ENCODE measurements at regions not wholly inside any gene's neighbourhood (a gene's known extent, or its start where the extent isn't known, plus 50 kb on each side); places are given as distances from the start of the nearest gene placed in this dataset.
A peak's percentile ranks its signal among the peaks of the same experiment; 100 is the strongest.

DNA sequence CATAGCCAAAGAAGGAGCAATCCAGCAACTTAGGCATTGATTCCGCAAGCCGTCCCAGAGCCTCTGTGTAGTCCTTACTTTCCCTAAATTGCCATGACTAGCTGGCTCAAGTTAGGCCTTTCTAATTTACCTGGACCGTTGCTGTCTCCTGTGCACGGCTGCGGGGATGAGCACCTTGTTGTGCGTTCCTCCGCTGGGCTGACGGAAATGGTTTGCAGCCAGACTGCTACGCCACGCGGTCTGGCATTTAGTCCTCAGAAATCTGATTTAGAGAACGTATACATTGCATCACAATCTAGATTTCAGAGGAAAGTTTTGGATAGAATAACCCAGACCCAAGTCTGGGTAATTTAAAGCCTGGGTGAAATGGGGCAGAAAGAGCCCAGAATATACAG is 133.2 kb upstream of the ARHGAP5 start:
- no peak for DNase-seq (ENCODE audit: low read depth)

DNA sequence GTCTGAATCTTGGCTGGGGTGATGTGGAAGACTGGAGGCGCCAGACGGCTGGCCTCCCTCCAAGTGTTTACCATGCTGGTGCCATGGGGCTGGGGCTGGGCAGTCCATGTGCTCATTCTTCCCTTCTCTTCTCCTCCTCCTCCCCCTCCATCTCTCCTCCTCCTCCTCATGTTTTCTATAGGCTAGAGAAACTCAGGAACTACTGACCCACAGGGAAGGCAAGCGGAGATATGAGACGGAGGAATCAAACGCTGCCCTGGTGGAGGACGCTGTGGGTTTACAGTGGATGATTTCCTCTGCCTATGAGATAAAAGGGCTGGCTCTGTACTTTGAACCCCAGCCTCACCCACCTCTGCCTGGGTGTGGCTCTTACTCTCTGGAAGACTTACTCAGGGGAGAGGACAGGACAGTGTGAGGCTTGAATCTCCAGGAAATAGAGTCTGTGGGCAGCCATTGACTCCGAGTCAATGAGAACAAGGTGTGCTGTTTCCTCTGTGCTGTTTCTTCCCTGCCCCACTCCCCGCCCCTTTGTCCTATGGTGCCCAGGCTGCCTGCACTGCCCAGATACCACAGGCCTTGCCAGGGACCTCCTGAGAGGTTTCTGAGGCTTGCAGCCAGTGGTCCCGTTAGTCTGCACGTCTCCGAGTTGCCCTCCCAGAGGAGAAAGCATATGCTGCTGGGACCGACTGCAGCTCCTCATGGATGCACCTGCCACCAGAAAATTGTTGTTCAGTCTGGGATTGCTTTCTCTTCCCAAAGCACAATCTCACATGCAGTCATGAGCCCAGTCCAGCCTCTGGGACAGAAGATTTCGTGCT is 132.6 kb upstream of the ARHGAP5 start:
- DNase-seq (ENCODE audit: low read depth), result no peak

DNA sequence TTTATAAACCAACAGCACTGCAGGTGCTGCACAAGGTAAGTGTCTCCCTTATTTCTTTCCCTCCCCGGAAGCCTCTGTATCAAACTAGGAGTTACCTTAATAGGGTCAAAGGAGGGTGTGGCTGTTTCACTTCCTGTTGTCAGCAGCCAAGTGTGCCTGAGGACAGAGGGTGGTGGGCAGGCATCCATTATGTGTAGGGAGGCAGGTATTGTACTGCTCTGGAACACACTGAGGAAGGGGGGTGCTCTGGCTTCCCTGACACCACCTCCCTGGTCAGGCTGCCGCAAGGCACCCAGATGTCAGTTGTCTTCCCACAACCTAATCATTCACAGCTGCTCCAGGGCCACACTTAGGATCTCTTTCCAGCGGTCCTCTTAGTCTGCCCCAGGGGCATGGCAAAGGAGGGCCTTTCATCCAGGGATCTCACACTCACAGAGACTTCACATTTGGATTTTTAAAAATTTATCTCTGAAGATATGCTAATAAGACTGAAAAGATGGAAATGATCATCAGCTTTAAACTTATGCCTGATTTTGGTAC is 132.0 kb upstream of the ARHGAP5 start:
- DNase-seq (ENCODE audit: low read depth), result peak; percentile 68

DNA sequence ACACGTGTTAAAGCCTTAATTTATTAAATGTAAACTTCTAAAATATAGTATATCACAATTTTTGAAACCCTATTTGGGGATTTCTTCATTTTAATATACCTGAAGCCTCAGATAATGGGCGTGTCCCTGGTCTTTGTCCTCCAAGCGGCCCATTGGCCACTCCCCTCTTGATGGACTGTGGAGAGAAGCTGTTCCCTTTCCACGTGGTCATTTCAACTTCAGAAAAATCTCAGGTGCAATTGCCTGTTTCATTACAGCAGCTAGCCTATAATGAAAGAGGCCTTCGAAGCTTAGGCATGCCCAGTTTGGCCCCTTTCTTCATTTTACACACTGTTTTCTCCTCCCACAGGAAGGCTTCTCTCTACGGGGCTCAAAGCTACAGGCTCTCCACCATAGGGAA is 131.4 kb upstream of the ARHGAP5 start:
- no peak for DNase-seq (ENCODE audit: low read depth)

DNA sequence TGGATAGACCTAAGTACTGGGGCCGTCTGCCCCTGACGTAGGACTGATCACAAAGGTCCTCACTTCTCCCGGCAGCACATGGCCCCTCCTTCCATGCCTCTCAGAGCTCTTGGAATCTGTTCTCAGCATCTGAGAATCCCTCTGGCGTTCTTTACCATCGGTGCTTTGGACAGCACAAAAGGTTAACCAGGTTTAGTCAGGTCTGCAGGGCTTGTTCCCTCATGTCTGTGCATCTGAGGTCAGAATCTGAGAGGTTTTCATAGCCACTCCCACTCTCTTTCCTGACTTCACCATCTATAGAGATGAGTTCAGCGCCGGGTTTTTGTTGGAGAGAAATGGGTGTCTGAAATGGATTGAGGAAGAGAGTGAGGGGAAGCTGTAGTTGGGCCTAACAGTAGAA is 130.0 kb upstream of the ARHGAP5 start:
- no peak for DNase-seq (ENCODE audit: low read depth)

DNA sequence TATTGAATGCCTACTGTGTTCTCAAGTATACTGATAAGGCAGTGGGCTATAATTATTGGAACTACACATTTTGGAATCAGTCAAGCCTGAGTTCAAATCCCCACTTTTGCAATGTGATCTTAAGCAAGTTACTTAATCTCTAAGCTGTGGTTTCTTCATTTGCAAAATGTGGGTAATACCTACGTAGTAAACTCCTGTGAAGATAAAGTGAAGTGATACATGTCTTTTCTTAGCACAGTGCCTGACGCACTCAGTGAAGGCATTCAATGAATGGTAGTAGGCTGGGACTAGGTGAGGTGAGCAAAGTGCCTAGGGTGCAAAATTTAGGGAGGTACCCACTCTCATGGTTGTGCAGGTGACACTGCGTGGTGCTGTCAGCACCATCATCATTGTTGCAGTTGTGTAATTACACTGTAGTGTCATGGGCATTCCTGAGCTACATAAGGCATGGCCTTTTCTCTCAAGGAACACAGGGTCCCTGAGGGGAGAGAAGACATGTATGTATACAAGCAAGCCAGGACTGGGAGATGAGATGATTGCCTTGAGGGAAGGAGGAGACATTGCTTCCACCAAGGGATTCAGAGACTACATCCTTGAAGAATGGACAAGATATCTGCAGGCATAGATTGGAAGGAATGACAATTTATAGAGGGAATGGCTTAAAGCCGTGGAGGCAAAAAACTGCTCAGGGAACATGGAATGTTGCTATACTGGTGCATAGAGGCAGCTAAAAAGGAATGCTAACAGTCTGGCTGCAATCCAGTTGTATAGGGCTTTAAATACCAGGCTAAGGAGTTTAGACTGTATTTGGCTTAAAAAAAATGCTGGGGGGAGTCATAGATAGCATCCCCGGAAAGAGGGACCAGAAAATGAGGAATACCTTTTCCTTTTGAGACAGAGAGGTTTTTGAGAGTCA is 129.2 kb upstream of the ARHGAP5 start:
- no peak for DNase-seq (ENCODE audit: low read depth)

DNA sequence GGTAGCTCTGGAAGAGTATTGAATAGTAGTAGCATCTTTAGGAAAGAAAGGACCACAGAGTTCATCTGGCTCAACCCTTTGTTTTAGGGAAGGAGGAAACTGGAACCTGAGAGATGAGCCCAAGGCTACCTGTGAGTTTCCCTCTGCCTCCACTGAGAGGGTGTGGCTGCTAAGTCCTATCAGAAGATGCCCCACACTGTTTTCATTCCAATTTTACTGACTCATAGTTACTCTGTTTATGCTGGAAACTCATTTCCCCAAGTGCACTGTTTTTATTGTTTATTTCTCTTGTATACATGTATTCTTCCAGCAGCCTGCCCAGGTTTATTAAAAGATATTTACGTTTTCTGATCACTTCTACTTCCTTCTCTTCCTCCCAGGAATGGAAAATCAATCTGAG is 127.4 kb upstream of the ARHGAP5 start:
- no peak for DNase-seq (ENCODE audit: low read depth)

DNA sequence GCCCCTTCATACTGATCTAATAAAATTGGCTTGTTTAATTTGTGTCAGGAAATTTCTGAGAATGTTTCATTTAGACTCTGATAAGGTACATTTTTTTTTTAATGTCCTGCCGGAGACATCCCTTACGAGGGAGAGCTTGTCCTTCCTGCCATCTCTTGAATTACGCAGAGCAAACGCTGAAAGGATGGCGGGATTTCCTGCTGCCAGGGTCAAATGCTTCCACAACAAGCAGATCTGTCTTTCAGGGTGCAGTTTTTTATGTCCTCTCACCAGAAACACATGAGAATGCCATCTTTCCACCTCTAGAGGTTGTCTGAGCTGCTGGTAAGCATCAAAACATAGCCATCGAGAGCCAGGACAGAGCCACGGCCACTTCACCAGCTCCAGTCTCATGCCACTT is 126.8 kb upstream of the ARHGAP5 start:
- no peak for DNase-seq (ENCODE audit: low read depth)

DNA sequence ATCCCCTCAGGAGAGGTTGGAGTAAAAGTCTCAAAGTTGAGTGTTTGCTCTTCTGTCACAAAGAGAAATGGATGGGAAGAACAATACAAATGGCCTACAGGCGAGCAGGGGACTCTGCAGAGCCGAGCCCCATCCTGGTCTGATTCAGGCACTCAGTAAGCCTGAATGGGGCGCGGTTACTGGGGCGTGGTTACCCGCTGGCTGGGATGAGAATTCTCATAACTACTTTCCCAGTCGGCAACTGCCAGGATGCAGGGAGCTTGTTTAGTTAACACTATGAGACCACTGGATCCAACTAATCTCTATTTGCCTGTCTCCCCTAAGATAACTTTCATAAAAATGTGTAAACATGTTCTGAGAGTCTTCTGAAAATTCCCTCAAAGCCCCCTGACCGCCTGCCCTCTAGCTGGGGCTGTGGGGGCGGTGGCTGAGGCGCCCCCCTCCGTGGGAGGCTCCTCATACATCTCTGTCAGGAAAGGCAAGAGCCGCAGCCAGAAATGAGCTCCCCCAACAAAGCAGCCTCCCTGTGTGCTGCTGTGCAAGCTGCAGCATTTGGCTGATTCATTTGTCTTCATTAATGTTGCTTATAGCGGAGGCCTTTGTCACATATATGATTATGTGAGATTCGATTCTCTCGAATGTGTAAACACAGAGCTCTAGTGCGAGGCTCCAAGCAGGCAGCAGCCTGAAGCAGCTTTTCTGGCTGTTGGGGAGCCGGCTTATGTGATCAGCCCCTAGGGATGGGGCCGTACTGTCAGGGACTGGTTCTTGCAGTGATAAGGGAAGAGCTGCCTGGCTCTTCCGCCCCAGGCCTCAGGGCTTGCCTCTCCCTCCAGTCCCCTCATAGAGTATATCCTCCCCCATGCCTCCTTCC is 126.1 kb upstream of the ARHGAP5 start:
- DNase-seq (ENCODE audit: low read depth), result peak; percentile 61

DNA sequence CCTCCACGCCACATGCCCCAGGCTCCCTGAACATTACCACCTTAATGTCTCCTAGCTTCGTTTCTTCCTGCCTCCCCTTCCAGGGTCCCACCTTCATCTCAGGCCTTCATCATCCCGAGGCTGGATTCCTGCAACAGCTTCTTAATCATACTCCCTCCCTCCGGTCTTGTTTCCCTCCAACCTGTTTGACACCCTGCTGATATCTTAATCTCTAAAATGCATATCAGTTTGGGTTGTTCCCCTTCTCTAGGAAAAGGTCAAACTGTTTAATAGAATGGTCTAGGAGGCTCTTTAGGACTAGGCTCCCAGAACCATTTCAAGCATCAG is 125.5 kb upstream of the ARHGAP5 start:
- no peak for DNase-seq (ENCODE audit: low read depth)

DNA sequence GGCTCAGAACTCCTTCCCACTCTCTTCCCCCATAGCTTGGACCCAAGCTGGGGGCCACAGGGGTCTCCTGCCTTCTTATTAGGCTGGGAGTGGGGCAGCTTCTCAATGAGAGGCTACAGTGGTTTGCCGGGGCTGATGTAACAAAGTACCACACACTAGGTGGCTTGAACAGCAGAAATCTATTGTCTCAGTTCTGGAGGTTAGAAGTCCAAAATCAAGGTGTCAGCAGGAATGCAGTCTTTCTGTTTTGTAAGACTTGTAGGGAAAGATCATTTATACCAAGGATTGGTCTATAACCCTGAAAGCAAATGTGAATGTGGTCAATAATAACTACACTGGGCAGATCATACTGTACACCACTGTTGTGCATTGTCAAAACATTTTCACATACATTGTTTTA is 124.5 kb upstream of the ARHGAP5 start:
- DNase-seq (ENCODE audit: low read depth), result no peak

DNA sequence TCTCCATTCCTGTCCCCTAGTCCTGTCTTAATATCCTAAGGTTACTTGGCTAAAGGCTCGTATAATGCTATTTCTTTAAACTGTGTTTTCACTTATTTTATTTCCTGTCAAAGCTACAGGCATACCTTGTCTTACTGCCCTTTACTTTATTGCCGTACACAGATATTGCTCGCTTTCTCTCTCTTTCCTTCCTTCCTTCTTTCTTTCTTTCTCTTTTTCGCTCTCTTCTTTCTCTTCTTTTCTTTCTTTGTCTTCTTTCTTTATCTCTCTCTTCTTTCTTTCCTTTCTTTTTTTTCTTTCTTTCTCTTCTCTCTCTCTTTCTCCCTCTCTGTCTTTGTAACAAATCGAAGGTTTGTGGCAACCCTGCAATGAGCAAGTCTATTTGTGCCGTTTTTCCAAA is 123.9 kb upstream of the ARHGAP5 start:
- DNase-seq (ENCODE audit: low read depth), result no peak

DNA sequence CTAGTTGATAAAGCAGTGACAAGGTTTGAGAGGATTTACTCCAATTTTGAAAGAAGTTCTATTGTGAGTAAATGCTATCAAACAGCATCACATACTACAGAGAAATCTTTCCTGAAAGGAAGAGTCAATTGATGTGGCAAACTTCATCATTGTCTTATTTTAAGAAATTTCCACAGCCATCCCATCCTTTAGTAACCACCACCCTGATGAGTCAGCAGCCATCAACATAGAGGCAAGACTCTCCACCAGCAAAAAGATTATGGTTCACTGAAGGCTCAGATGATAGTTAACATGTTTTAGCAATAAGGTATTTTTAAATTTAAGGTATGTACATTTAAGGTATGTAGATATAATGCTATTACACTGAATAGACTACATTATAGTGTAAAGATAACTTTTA is 122.1 kb upstream of the ARHGAP5 start:
- no peak for DNase-seq (ENCODE audit: low read depth)

DNA sequence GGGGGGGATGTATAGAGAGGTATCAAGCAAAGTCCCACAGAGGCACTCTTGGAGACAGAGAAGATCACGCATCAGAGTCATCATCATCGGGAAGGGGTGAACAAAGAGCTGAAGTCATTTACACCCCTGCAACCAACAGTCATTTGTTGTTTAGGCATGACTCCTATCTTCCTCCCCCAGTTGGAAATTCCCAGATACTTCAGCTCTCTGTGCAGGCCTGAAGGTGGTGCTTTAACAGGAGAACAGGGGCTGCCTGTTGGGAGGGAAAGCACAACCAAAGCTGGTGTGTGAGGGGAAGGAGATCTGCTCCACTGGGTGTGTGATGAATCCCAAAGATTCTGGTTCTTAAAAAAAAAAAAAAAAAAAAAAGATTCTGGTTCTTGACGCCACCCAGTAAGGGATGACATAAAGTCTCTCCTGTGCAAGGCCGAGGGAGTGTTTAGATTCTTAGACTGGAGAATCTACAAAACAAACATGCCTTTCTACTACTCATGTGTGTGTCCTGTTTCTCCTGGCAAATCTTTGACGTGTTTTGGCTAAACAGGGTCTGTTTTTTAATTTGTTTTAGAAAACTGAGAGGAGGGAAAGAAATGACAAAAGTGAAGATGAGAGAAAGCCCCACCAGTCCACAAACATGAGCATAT is 121.0 kb upstream of the ARHGAP5 start:
- no peak for DNase-seq (ENCODE audit: low read depth)

DNA sequence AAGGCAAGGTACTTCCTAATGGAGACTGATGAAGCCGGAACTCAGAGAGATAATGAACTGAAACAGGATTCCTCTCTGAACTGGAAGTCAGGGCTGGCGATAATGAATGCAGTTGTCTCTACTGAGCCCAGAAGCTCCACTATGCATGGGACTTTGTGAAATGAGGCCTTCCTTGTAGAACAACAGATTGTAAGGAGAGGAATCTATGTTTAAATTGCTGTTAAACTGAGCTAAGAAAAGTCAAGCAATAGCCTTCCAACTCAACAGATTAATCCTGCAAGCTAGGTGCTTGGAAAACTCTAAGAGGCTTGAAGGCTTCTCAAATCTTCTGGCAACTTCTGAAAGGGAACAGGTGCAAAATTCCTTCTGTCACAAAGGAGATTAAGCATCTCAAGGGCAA is 119.5 kb upstream of the ARHGAP5 start:
- DNase-seq (ENCODE audit: low read depth), result no peak

DNA sequence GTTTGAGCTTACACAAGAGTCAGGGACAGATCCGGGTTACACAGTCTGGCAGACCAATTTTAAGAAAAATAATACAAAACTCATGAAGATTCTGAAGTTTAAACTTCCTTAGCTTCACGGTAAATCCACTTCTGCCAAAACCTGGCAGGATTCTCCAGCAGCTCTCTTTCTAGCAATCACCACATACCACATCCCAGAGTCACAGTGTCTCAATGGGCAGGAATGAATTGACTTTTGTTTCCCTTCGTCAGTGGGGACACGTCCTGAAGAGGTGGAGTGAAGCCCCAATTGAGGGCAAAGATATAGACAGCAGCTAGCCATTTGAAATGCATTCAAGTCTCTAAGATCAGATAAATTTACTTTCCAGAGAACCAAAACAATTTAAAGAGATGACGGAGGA is 117.1 kb upstream of the ARHGAP5 start:
- no peak for DNase-seq (ENCODE audit: low read depth)

DNA sequence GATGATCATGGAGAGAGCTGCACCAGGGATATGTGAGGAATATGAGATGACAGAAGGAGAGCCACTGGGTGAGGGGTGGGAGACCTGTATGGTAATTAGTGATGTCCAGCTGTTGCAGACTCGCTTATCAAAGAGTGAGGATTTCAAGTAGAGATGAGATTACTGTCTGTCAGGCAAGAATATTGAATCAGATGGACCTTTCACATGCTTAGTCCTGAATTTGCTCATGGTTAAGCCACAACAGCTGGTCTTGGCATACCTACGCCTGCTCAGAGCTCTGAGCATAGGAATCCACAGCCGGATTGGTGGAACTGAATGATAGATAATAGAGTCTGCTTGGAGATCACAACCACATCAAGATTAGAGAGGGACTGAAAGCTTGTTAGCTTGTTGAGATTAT is 115.2 kb upstream of the ARHGAP5 start:
- DNase-seq (ENCODE audit: low read depth), result no peak

DNA sequence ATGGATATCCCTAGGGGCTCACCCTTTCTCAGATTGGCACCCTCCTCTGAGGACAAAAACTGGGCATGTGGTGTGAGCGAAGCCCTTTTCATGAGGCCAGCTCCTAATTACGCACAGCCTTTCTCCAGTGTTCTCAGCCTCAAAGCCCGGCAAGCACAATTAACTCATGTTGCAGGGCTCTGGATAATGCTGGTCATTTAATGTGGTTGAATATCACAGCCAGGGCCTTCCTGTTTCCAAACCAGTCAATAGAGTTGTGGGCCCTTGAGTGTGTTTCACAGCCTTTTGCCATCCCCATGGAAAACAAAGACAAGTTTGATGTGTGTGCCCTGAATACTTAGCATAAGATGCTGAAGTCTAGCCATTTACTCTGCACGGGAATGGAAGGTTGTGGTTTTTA is 114.2 kb upstream of the ARHGAP5 start:
- DNase-seq (ENCODE audit: low read depth), result no peak

DNA sequence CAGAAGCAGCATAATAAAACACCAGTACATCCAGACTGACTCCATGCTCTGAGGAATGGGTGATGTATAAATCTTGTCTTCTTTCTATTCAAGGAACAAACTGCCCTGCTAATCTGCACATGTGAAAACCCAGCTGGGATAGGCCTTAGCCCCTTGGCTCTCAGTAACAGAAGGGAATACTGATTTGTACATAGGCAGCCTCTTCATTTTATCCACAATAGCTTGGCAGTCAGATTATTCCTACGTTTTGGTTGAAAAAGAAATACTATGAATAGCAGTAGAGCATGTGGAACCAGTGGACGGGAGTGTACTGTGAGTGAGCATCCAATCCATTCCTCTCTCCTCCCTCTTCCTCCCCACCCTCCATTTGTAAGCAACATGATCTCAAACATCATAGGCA is 113.5 kb upstream of the ARHGAP5 start:
- no peak for DNase-seq (ENCODE audit: low read depth)

DNA sequence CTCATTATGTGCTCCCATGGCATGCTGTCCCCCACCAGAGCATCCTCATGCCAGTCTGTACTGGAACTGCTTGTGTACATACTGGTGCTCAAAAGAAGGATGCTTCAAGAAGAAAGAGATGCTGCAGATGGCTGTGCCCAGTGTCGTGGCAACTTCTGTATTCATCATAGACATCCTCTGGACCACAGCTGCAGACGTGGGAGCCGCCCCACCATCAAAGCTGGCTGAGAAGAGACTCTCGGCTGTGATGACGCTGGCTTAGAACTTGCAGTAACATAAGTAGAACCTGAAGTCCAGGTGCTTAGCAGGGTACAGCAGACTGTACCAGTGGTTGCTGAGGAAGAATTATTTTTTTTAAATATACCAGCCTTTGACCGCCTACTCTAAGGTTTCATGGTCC is 112.6 kb upstream of the ARHGAP5 start:
- DNase-seq (ENCODE audit: low read depth), result no peak

DNA sequence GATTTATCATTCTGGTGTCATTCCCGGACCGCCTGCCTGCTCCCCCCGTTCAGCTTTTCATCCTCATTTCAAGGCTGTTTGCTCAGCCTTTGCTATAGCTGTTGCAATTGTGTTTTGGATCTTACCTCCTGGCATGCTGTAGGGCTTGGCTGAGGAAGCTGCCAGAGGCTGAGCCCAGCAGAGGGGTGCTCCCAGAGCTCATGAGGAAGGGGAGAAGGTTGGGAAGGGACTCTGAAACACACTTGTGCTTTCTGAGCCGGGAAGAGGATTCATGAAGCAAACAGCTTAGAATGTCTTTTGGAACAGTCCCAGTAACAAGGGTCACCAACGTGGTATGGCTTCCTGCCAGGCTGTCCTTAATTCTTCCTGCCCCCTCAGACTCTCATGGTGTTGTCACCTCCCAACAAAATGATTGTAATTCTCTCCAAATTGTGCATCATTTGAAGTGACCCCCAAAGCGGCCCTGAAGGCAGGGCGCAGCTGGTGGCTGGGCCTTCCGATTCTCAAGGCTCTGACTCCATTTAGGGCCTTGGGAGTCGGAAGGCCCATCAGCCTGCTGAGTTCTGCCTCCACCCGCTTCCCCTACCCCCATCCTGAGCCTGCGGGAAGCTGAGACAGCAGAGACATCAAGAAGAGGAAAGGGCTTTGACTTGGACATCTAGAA is 111.9 kb upstream of the ARHGAP5 start:
- DNase-seq (ENCODE audit: low read depth), result no peak
